A549 (cell line): ENCODE measurements at regions not wholly inside any gene's neighbourhood (a gene's known extent, or its start where the extent isn't known, plus 50 kb on each side); places are given as distances from the start of the nearest gene placed in this dataset.

Experiments
- ATAC-seq, 2 experiments: fragments of 200-7000 bp in 1 of 2; fragments of >200 bp in 1 of 2; cut with Nextera tagmentation in 1 of 2; cut with Tn5 transposase in 1 of 2; 3 replicates each; pipeline versions ENCODE4 v1.8.0 to v1.9.1; 2018 to 2020; ENCODE audit warnings: mild to moderate bottlenecking in 1 of 2, moderate library complexity in 1 of 2
- CTCF ChIA-PET: fragments of 300-600 bp; sonication (Branson Sonifier 250); formaldehyde crosslinking; extraction: SDS; loops from one replicate; lab custom pipeline; 2021; ENCODE audit warnings: antibody characterized with exemption, inconsistent platforms; lab: Yijun Ruan, JAX
- POLR2A ChIA-PET: fragments of 350-600 bp; formaldehyde crosslinking; extraction: SDS; loops from one replicate; lab custom pipeline; 2021; ENCODE audit warnings: antibody characterized with exemption, inconsistent platforms; lab: Yijun Ruan, JAX
- DNase-seq, 2 experiments: peaks; one replicate each; pipeline versions ENCODE4 v3.0.0 to v3.0.0-alpha.2; 2011 to 2016; ENCODE audit warnings: low read depth in 1 of 2, low spot score in 1 of 2
- FAIRE-seq: peaks from 2 replicates; lab custom pipeline; 2011; peaks lifted over from hg19 to GRCh38; lab: Jason Lieb, UNC
- H3K27ac ChIP-seq, 2 experiments: fragments of >200 bp; sonication (Bioruptor Twin); formaldehyde crosslinking; 3 replicates each; pipeline ENCODE4 v1.5.1; 2016 to 2017
- H3K4me1 ChIP-seq: fragments of >200 bp; sonication (Bioruptor Twin); formaldehyde crosslinking; 3 replicates; pipeline ENCODE4 v1.6.1; 2016
- H3K4me2 ChIP-seq: fragments of >200 bp; sonication (Bioruptor Twin); formaldehyde crosslinking; 3 replicates; pipeline ENCODE4 v1.6.1; 2016
- H3K4me3 ChIP-seq: fragments of >200 bp; sonication (Bioruptor Twin); formaldehyde crosslinking; 3 replicates; pipeline ENCODE4 v1.5.1; 2016
- H3K9me3 ChIP-seq: fragments of >200 bp; sonication (Bioruptor Twin); formaldehyde crosslinking; 3 replicates; pipeline ENCODE4 v1.6.1; 2016
- BHLHE40 ChIP-seq: IDR thresholded peaks from 2 replicates; pipeline ENCODE4 v1.6.1; 2012; ENCODE audit warnings: low read depth, low read length, inconsistent platforms
- CBX2 ChIP-seq: fragments of 200-600 bp; sonication (generic); IDR thresholded peaks from 2 replicates; pipeline ENCODE4 v1.6.1; 2016; ENCODE audit warnings: low read depth, mild to moderate bottlenecking, borderline replicate concordance
- CBX8 ChIP-seq: fragments of 200-600 bp; sonication (generic); IDR thresholded peaks from 2 replicates; pipeline ENCODE4 v1.6.1; 2016
- CHD4 ChIP-seq: fragments of 200-600 bp; sonication (generic); IDR thresholded peaks from 2 replicates; pipeline ENCODE4 v1.6.1; 2016; ENCODE audit warnings: antibody characterized with exemption, mild to moderate bottlenecking, borderline replicate concordance
- E2F6 ChIP-seq: IDR thresholded peaks from 2 replicates; pipeline ENCODE4 v1.6.1; 2012; ENCODE audit warnings: low read depth, borderline replicate concordance
- EHMT2 ChIP-seq: fragments of 200-600 bp; sonication (generic); IDR thresholded peaks from 2 replicates; pipeline ENCODE4 v1.6.1; 2016; ENCODE audit warnings: antibody characterized with exemption, low read depth, mild to moderate bottlenecking, moderate library complexity
- FOSB ChIP-seq: fragments of 250-450 bp; sonication (Bioruptor Pico); IDR thresholded peaks from 2 replicates; pipeline ENCODE4 v1.5.0; 2020; ENCODE audit warnings: mild to moderate bottlenecking, moderate library complexity
- FOSL2 ChIP-seq, 2 experiments: fragments of 450-650 bp in 1 of 2; fragments of >200 bp in 1 of 2; sonication (Bioruptor Twin) in 1 of 2; formaldehyde crosslinking; IDR thresholded peaks; 2 replicates each; pipeline versions ENCODE4 v1.5.0 to v1.6.1; 2016 to 2020; ENCODE audit warnings: mild to moderate bottlenecking in 1 of 2, moderate library complexity in 1 of 2
- HDAC2 ChIP-seq: fragments of 200-600 bp; sonication (generic); IDR thresholded peaks from 2 replicates; pipeline ENCODE4 v1.6.1; 2016
- HOXA7 ChIP-seq: fragments of 250-450 bp; sonication (Bioruptor Pico); IDR thresholded peaks from 2 replicates; pipeline ENCODE4 v1.5.0; 2020; ENCODE audit warnings: mild to moderate bottlenecking, moderate library complexity
- HOXB13 ChIP-seq: fragments of 250-450 bp; sonication (Bioruptor Pico); IDR thresholded peaks from 2 replicates; pipeline ENCODE4 v1.5.0; 2020; ENCODE audit warnings: low read depth, mild to moderate bottlenecking, moderate library complexity
- JUNB ChIP-seq: fragments of >200 bp; sonication (Bioruptor Twin); formaldehyde crosslinking; IDR thresholded peaks from 2 replicates; pipeline ENCODE4 v1.6.1; 2016
- KDM1A ChIP-seq: fragments of 200-600 bp; sonication (generic); IDR thresholded peaks from 2 replicates; pipeline ENCODE4 v1.6.1; 2016; ENCODE audit warnings: low read depth, mild to moderate bottlenecking
- MAZ ChIP-seq: fragments of 150-350 bp; IDR thresholded peaks from 2 replicates; pipeline ENCODE4 v1.6.1; 2014; ENCODE audit warnings: antibody characterized with exemption, low read depth, low read length, borderline replicate concordance
- NFE2L2 ChIP-seq: fragments of 150-350 bp; conservative IDR thresholded peaks from 2 replicates; pipeline ENCODE4 v1.6.1; 2014; ENCODE audit warnings: low read length
- NPAS2 ChIP-seq: fragments of 250-450 bp; sonication (Bioruptor Pico); IDR thresholded peaks from 2 replicates; pipeline ENCODE4 v1.8.0; 2022; ENCODE audit warnings: mild to moderate bottlenecking, moderate library complexity, borderline replicate concordance
- POLR2AphosphoS2 ChIP-seq: conservative IDR thresholded peaks from 2 replicates; pipeline ENCODE4 v1.6.1; 2012; ENCODE audit warnings: low read length, improper control_type of control experiment, inconsistent platforms
- RARB ChIP-seq: fragments of 250-450 bp; sonication (Bioruptor Pico); IDR thresholded peaks from 2 replicates; pipeline ENCODE4 v1.8.0; 2021; ENCODE audit warnings: mild to moderate bottlenecking, moderate library complexity
- REST ChIP-seq: fragments of 200-600 bp; sonication (generic); IDR thresholded peaks from 2 replicates; pipeline ENCODE4 v1.6.1; 2016; ENCODE audit warnings: antibody characterized with exemption, mild to moderate bottlenecking, moderate library complexity
- SMC3 ChIP-seq: fragments of >200 bp; sonication (Bioruptor Twin); formaldehyde crosslinking; IDR thresholded peaks from 3 replicates; pipeline ENCODE4 v1.6.1; 2018; ENCODE audit warnings: inconsistent platforms
- TFCP2L1 ChIP-seq: fragments of 250-450 bp; sonication (Bioruptor Pico); IDR thresholded peaks from 2 replicates; pipeline ENCODE4 v1.5.0; 2021; ENCODE audit warnings: mild to moderate bottlenecking
- TP53 ChIP-seq: fragments of 250-450 bp; sonication (Bioruptor Pico); IDR thresholded peaks from 2 replicates; pipeline ENCODE4 v1.5.0; 2021; ENCODE audit warnings: mild to moderate bottlenecking, moderate library complexity
- USF2 ChIP-seq: fragments of 450-650 bp; IDR thresholded peaks from 2 replicates; pipeline ENCODE4 v1.6.1; 2014; ENCODE audit warnings: antibody characterized with exemption
- ZFP36 ChIP-seq: fragments of 450-650 bp; IDR thresholded peaks from 2 replicates; pipeline ENCODE4 v1.6.1; 2014; ENCODE audit warnings: borderline replicate concordance; ENCODE audit not compliant: partially characterized antibody
- WGBS: methylation state at CpG from one replicate; pipeline ENCODE4 v1.1.6; 2017; ENCODE audit errors: missing lambda C conversion rate; 5-methylcytosine and 5-hydroxymethylcytosine counted together
- TF ChIP-seq, protein P1 (sequence below): fragments of 250-450 bp; sonication (Bioruptor Pico); IDR thresholded peaks from 2 replicates; pipeline ENCODE4 v1.5.0; 2020; ENCODE audit warnings: low read depth, mild to moderate bottlenecking, moderate library complexity
- TF ChIP-seq, protein P2 (sequence below): IDR thresholded peaks from 2 replicates; pipeline ENCODE4 v1.6.1; 2012

- no peaks in the 10 kb centered on the region for H3K9me3 ChIP-seq
- 4% methylated on average over 2 of the region's 2 CpGs for WGBS
- ATAC-seq (no peak), DNase-seq (no peak), FAIRE-seq (no peak)
- TF ChIP-seq FOSB (CRISPR knock-in tag) (no peak), E2F6 (no peak), EHMT2 (no peak), KDM1A (no peak)
- H3K27ac ChIP-seq = no peak overlapping the region
- POLR2A ChIA-PET = no interaction called here
- H3K4me3 ChIP-seq = no peak overlapping the region
- CTCF ChIA-PET = no interaction called here
- no peaks in the 10 kb centered on the region for H3K4me1 ChIP-seq
- H3K4me2 ChIP-seq = no peak overlapping the region
These were observed 436.5 kb downstream of the HAPSTR1 start for GRCh38 chr16:9527976-9528375.

GRCh38 chr16:9528511-9529079 is 437.2 kb downstream of the HAPSTR1 start:
- ATAC-seq = no peak
- POLR2A ChIA-PET = no interaction called here

DNA sequence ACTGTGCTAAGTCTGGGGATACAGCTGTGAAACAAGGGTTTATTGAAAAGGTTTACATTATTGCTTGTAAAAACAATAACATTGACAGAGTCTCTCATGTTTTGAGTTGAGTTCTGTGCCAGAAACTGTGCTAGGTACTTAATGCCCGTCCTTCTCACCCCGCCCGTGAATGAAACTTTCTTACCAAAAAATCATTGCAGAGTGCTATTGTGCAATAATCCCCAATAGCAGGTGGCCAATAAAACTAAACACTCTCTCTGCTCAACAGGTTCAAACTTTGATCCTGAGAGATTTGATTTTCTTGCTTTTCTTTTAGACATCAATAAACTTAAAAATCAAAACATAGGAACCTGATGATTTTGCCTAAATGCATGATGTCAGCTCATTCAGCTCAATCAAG is 441.6 kb downstream of the HAPSTR1 start:
- no peak overlapping the region for H3K27ac ChIP-seq
- no peak overlapping the region for H3K4me2 ChIP-seq
- H3K4me3 ChIP-seq = no peak overlapping the region
- 3% methylated on average over 3 of the region's 3 CpGs for WGBS
- FAIRE-seq = no peak
- no peaks in the 10 kb centered on the region for H3K4me1 ChIP-seq
- ChIA-PET POLR2A (no interaction called here), CTCF (no interaction called here)
- no peak for DNase-seq
- no peak for ATAC-seq
- H3K9me3 ChIP-seq = no peaks in the 10 kb centered on the region
- TF ChIP-seq NPAS2 = no peak
- no peak for TF ChIP-seq CHD4
- TF ChIP-seq NFE2L2 = no peak
- no peak for TF ChIP-seq POLR2AphosphoS2
- TF ChIP-seq, protein P1, sequence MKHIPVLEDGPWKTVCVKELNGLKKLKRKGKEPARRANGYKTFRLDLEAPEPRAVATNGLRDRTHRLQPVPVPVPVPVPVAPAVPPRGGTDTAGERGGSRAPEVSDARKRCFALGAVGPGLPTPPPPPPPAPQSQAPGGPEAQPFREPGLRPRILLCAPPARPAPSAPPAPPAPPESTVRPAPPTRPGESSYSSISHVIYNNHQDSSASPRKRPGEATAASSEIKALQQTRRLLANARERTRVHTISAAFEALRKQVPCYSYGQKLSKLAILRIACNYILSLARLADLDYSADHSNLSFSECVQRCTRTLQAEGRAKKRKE (CRISPR knock-in tag) = no peak
- no peak for TF ChIP-seq FOSL2 (IDR thresholded peaks at IDR 0.05)
- no peak for TF ChIP-seq FOSL2 (CRISPR knock-in tag; IDR thresholded peaks at IDR 0.05)
- no peak for TF ChIP-seq USF2
- TF ChIP-seq HOXA7 = no peak
- no peak for TF ChIP-seq TP53 (CRISPR knock-in tag)
- no peak for TF ChIP-seq HOXB13 (CRISPR knock-in tag)
- no peak for TF ChIP-seq CBX8
- TF ChIP-seq HDAC2 = no peak
- no peak for TF ChIP-seq MAZ

More at GRCh38 chr16:9528511-9529079, 437.2 kb downstream of the HAPSTR1 start:
- TF ChIP-seq REST = no peak
- TF ChIP-seq, protein P1 (CRISPR knock-in tag) = no peak
- TF ChIP-seq SMC3 = no peak
- no peak for TF ChIP-seq BHLHE40
- TF ChIP-seq TFCP2L1 (CRISPR knock-in tag) = no peak
- TF ChIP-seq, protein P2, sequence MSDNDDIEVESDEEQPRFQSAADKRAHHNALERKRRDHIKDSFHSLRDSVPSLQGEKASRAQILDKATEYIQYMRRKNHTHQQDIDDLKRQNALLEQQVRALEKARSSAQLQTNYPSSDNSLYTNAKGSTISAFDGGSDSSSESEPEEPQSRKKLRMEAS = no peak
- TF ChIP-seq RARB (CRISPR knock-in tag) = no peak
- no peak for TF ChIP-seq FOSL2 (IDR thresholded peaks at IDR 0.05)
- TF ChIP-seq FOSL2 (CRISPR knock-in tag; IDR thresholded peaks at IDR 0.05) = no peak
- TF ChIP-seq JUNB = no peak
- TF ChIP-seq TP53 (CRISPR knock-in tag) = no peak
- TF ChIP-seq ZFP36 = no peak
- no peak for TF ChIP-seq HOXA7
- TF ChIP-seq CBX2 = no peak
- Histone ChIP-seq H3K4me3 (no peak overlapping the region), H3K9me3 (no peaks in the 10 kb centered on the region), H3K4me1 (no peaks in the 10 kb centered on the region), H3K27ac (no peak overlapping the region), H3K4me2 (no peak overlapping the region)
- WGBS = 11% methylated on average over 9 of the region's 9 CpGs
- FAIRE-seq (no peak), DNase-seq (no peak)
- CTCF ChIA-PET = no interaction called here
